HCT116 (cell line): ENCODE measurements at regions not wholly inside any gene's neighbourhood (a gene's known extent, or its start where the extent isn't known, plus 50 kb on each side); places are given as distances from the start of the nearest gene placed in this dataset.

Experiments used
- ATAC-seq: fragments of 200-7000 bp; cut with Tn5 transposase; 2 replicates; pipeline ENCODE4 v1.9.1; 2020; ENCODE audit warnings: mild to moderate bottlenecking, moderate library complexity
- BruUV-seq: library from RNA; stranded (reverse); fragments of 400-500 nt; replicated peaks from 2 replicates; lab custom pipeline; 2021; lab: Mats Ljungman, UMichigan
- CTCF ChIA-PET: fragments of 300-600 bp; sonication (Branson Sonifier 250); formaldehyde crosslinking; loops from one replicate; lab custom pipeline; 2021; ENCODE audit warnings: antibody characterized with exemption; lab: Charles Lee
- POLR2A ChIA-PET: fragments of 300-600, 350-600 bp; sonication (Branson Sonifier 250); formaldehyde crosslinking; loops from one replicate; lab custom pipeline; 2021; ENCODE audit warnings: antibody characterized with exemption; lab: Charles Lee
- RAD21 ChIA-PET, 2 experiments: fragments of 300-600 bp; sonication (Branson Sonifier 250); formaldehyde crosslinking; loops; one replicate each; lab custom pipeline; 2023; ENCODE audit warnings: low total read pairs in 2 of 2; ENCODE audit not compliant: uncharacterized antibody in 2 of 2, unreplicated experiment in 2 of 2, low non-redundant PET in 1 of 2; lab: Charles Lee
- DNase-seq: peaks from one replicate; pipeline ENCODE4 v3.0.0-alpha.2; 2010; ENCODE audit warnings: low read depth, low spot score
- H2AFZ ChIP-seq: fragments of 200-600 bp; shearing (Covaris generic), sonication (generic); 2 replicates; pipeline ENCODE4 v1.6.1; 2017; ENCODE audit warnings: low read depth, mixed run types, mixed read lengths, antibody characterized with exemption, low read length; ENCODE audit not compliant: poor library complexity, severe bottlenecking
- H3K27ac ChIP-seq: 2 replicates; pipeline ENCODE4 v1.5.1; 2012; ENCODE audit warnings: low read depth, low read length
- H3K27me3 ChIP-seq: fragments of 200-600 bp; sonication (generic); 2 replicates; pipeline ENCODE4 v1.6.1; 2016; ENCODE audit warnings: mixed run types, low read length, mixed read lengths; ENCODE audit not compliant: insufficient read depth
- H3K36me3 ChIP-seq, 2 experiments: fragments of 200-500 bp in 1 of 2; fragments of 200-600 bp in 1 of 2; sonication (Bioruptor generic) in 1 of 2; sonication (generic) in 1 of 2; 2 replicates each; pipeline versions ENCODE4 v1.5.1 to v1.6.1; 2014 to 2016; ENCODE audit warnings: low read length in 2 of 2, inconsistent platforms in 1 of 2, mixed read lengths in 1 of 2, mixed run types in 1 of 2; ENCODE audit not compliant: insufficient read depth in 2 of 2, control insufficient read depth in 1 of 2
- H3K4me1 ChIP-seq, 2 experiments: fragments of 200-600 bp in 1 of 2; sonication (generic) in 1 of 2; 2 replicates each; pipeline versions ENCODE4 v1.5.1 to v1.6.1; 2012 to 2017; ENCODE audit warnings: low read length in 2 of 2, inconsistent platforms in 1 of 2, mild to moderate bottlenecking in 1 of 2, mixed read lengths in 1 of 2, mixed run types in 1 of 2, moderate library complexity in 1 of 2; ENCODE audit not compliant: insufficient read depth in 2 of 2, control insufficient read depth in 1 of 2
- H3K4me2 ChIP-seq: fragments of 200-600 bp; sonication (generic); 2 replicates; pipeline ENCODE4 v1.6.1; 2017; ENCODE audit warnings: mixed run types, low read length, mixed read lengths
- H3K4me3 ChIP-seq, 2 experiments: fragments of 200-600 bp in 1 of 2; sonication (generic) in 1 of 2; replicated peaks in 1 of 2; 2 replicates each; pipeline ENCODE4 v1.5.1; 2011 to 2016; ENCODE audit warnings: low read length in 2 of 2, control low read depth in 1 of 2, low read depth in 1 of 2, mild to moderate bottlenecking in 1 of 2, mixed read lengths in 1 of 2, mixed run types in 1 of 2
- H3K79me2 ChIP-seq: fragments of 200-600 bp; sonication (generic); 2 replicates; pipeline ENCODE4 v1.6.1; 2017; ENCODE audit warnings: mild to moderate bottlenecking, mixed run types, low read length, moderate library complexity, mixed read lengths; ENCODE audit not compliant: insufficient read depth
- H3K9ac ChIP-seq: fragments of 200-600 bp; sonication (generic); 2 replicates; pipeline ENCODE4 v1.6.1; 2016; ENCODE audit warnings: low read length, mixed read lengths
- H3K9me2 ChIP-seq: fragments of 200-600 bp; sonication (generic), shearing (Covaris generic); 2 replicates; pipeline ENCODE4 v1.6.1; 2017; ENCODE audit warnings: mixed run types, mild to moderate bottlenecking, moderate library complexity; ENCODE audit not compliant: insufficient read depth
- H3K9me3 ChIP-seq, 2 experiments: fragments of 200-500 bp in 1 of 2; fragments of 200-600 bp in 1 of 2; sonication (Bioruptor generic) in 1 of 2; sonication (generic) in 1 of 2; 2 replicates each; pipeline ENCODE4 v1.6.1; 2014 to 2017; ENCODE audit warnings: low read length in 2 of 2, mixed read lengths in 2 of 2, inconsistent platforms in 1 of 2, low read depth in 1 of 2, mild to moderate bottlenecking in 1 of 2, mixed run types in 1 of 2, moderate library complexity in 1 of 2; ENCODE audit not compliant: control insufficient read depth in 1 of 2, insufficient read depth in 1 of 2
- H4K20me1 ChIP-seq: fragments of 200-600 bp; sonication (generic), shearing (Covaris generic); 2 replicates; pipeline ENCODE4 v1.6.1; 2017; ENCODE audit warnings: mixed run types, mild to moderate bottlenecking, moderate library complexity; ENCODE audit not compliant: insufficient read depth
- CEBPB ChIP-seq: IDR thresholded peaks from 2 replicates; pipeline ENCODE4 v1.6.1; 2012; ENCODE audit warnings: low read depth
- ELF1 ChIP-seq: IDR thresholded peaks from 2 replicates; pipeline ENCODE4 v1.6.1; 2012; ENCODE audit warnings: low read depth, borderline replicate concordance
- JUND ChIP-seq: IDR thresholded peaks from 2 replicates; pipeline ENCODE4 v1.6.1; 2012
- POLR2A ChIP-seq: IDR thresholded peaks from 2 replicates; pipeline ENCODE4 v1.7.0; 2011; ENCODE audit warnings: borderline replicate concordance; ENCODE audit not compliant: insufficient read depth, insufficient read length; ENCODE audit errors: extremely low read depth
- POLR2AphosphoS5 ChIP-seq: IDR thresholded peaks from 2 replicates; pipeline ENCODE4 v1.6.1; 2011; ENCODE audit warnings: mild to moderate bottlenecking, low read depth, low read length, moderate library complexity
- RAD21 ChIP-seq: IDR thresholded peaks from 2 replicates; pipeline ENCODE4 v1.6.1; 2012; ENCODE audit warnings: low read depth, mild to moderate bottlenecking
- SIN3A ChIP-seq: IDR thresholded peaks from 2 replicates; pipeline ENCODE4 v1.6.1; 2012; ENCODE audit warnings: low read depth
- SRF ChIP-seq: IDR thresholded peaks from 2 replicates; pipeline ENCODE4 v1.6.1; 2012; ENCODE audit warnings: low read depth
- TCF7L2 ChIP-seq: IDR thresholded peaks from 2 replicates; pipeline ENCODE4 v1.7.0; 2011; ENCODE audit warnings: borderline replicate concordance, inconsistent platforms; ENCODE audit not compliant: insufficient read depth, insufficient read length; ENCODE audit errors: extremely low read depth
- ZFX ChIP-seq: fragments of 450-650 bp; IDR thresholded peaks from 2 replicates; pipeline ENCODE4 v1.6.1; 2017
- ZNF274 ChIP-seq: fragments of 200-500 bp; sonication (Bioruptor generic); IDR thresholded peaks from 2 replicates; pipeline ENCODE4 v1.6.1; 2014; ENCODE audit warnings: mild to moderate bottlenecking, low read depth, low read length, inconsistent platforms
- intact Hi-C: fragments of 100-400 bp; cut with micrococcal nuclease; formaldehyde crosslinking; loops from 2 replicates; pipeline ENCODE4 v1.10.0; 2022
- TF ChIP-seq, protein P1 (sequence below): IDR thresholded peaks from 2 replicates; pipeline ENCODE4 v1.6.1; 2012
- TF ChIP-seq, protein P2 (sequence below): IDR thresholded peaks from 2 replicates; pipeline ENCODE4 v1.6.1; 2012
- TF ChIP-seq, protein P3 (sequence below): IDR thresholded peaks from 2 replicates; pipeline ENCODE4 v1.6.1; 2012; ENCODE audit warnings: low read depth
- TF ChIP-seq, protein P4 (sequence below): IDR thresholded peaks from 2 replicates; pipeline ENCODE4 v1.6.1; 2011; ENCODE audit warnings: mild to moderate bottlenecking, low read length, moderate library complexity; ENCODE audit not compliant: insufficient replicate concordance; ENCODE audit errors: extremely low read depth
- TF ChIP-seq, protein P5 (sequence below), 3 experiments: fragments of 200-600 bp in 1 of 3; sonication (generic) in 1 of 3; IDR thresholded peaks in 2 of 3; conservative IDR thresholded peaks in 1 of 3; 2 replicates each; pipeline ENCODE4 v1.5.1; 2012 to 2017; ENCODE audit warnings: low read depth in 2 of 3, low read length in 2 of 3, antibody characterized with exemption in 1 of 3, borderline replicate concordance in 1 of 3, control low read depth in 1 of 3, mild to moderate bottlenecking in 1 of 3, mixed read lengths in 1 of 3, mixed run types in 1 of 3, moderate library complexity in 1 of 3; ENCODE audit not compliant: insufficient read depth in 1 of 3

DNA sequence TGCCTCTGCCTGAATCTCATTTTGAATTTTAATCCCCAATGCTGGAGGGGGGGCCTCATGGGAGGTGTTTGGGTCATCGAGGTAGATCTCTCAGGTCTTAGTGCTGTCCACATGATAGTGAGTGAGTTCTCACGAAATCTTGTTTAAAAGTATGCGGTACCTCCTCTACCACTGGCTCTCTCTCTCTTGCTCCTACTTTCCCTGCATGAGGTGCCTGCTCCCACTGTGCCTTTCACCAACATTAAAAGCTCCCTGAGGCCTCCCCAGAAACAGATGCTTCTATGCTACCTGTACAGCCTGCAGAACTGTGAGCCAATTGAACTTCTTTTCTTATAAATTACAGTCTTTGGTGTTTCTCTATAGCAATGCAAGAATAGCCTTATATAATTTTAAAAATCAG lies 560.7 kb upstream of the CPEB2 start:
- RAD21 ChIA-PET, result no interaction called here

More for the DNA sequence above, 560.7 kb upstream of the CPEB2 start:
- Histone ChIP-seq H3K9ac (no peak overlapping the region), H3K36me3 (no peaks in the 10 kb centered on the region), H3K27me3 (no peaks in the 10 kb centered on the region), H3K9me2 (no peaks in the 10 kb centered on the region), H3K79me2 (no peaks in the 10 kb centered on the region), H3K4me2 (no peak overlapping the region), H3K4me3 (no peak overlapping the region), H3K4me1 (no peaks in the 10 kb centered on the region), H2AFZ (no peak overlapping the region), H3K27ac (no peak overlapping the region), H3K9me3 (peaks cover 8 to 13% of the 10 kb centered on the region in 2 experiments; a peak in 2 of 4 replicates), H4K20me1 (no peaks in the 10 kb centered on the region)
- no peak for ATAC-seq
- ChIA-PET CTCF (no interaction called here), POLR2A (no interaction called here)
- intact Hi-C loops, result no loop called here
- BruUV-seq, result no TSS peak
- no peak for DNase-seq
- TF ChIP-seq, protein P1, sequence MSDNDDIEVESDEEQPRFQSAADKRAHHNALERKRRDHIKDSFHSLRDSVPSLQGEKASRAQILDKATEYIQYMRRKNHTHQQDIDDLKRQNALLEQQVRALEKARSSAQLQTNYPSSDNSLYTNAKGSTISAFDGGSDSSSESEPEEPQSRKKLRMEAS, result no peak
- TF ChIP-seq ZNF274 (no peak), CEBPB (no peak), ZFX (no peak), RAD21 (no peak), ELF1 (no peak), POLR2A (no peak), SIN3A (no peak), TCF7L2 (no peak), JUND (no peak), POLR2AphosphoS5 (no peak), SRF (no peak)
- TF ChIP-seq, protein P2, sequence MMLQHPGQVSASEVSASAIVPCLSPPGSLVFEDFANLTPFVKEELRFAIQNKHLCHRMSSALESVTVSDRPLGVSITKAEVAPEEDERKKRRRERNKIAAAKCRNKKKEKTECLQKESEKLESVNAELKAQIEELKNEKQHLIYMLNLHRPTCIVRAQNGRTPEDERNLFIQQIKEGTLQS, result no peak
- TF ChIP-seq, protein P3, sequence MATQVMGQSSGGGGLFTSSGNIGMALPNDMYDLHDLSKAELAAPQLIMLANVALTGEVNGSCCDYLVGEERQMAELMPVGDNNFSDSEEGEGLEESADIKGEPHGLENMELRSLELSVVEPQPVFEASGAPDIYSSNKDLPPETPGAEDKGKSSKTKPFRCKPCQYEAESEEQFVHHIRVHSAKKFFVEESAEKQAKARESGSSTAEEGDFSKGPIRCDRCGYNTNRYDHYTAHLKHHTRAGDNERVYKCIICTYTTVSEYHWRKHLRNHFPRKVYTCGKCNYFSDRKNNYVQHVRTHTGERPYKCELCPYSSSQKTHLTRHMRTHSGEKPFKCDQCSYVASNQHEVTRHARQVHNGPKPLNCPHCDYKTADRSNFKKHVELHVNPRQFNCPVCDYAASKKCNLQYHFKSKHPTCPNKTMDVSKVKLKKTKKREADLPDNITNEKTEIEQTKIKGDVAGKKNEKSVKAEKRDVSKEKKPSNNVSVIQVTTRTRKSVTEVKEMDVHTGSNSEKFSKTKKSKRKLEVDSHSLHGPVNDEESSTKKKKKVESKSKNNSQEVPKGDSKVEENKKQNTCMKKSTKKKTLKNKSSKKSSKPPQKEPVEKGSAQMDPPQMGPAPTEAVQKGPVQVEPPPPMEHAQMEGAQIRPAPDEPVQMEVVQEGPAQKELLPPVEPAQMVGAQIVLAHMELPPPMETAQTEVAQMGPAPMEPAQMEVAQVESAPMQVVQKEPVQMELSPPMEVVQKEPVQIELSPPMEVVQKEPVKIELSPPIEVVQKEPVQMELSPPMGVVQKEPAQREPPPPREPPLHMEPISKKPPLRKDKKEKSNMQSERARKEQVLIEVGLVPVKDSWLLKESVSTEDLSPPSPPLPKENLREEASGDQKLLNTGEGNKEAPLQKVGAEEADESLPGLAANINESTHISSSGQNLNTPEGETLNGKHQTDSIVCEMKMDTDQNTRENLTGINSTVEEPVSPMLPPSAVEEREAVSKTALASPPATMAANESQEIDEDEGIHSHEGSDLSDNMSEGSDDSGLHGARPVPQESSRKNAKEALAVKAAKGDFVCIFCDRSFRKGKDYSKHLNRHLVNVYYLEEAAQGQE, result no peak
- TF ChIP-seq, protein P4, sequence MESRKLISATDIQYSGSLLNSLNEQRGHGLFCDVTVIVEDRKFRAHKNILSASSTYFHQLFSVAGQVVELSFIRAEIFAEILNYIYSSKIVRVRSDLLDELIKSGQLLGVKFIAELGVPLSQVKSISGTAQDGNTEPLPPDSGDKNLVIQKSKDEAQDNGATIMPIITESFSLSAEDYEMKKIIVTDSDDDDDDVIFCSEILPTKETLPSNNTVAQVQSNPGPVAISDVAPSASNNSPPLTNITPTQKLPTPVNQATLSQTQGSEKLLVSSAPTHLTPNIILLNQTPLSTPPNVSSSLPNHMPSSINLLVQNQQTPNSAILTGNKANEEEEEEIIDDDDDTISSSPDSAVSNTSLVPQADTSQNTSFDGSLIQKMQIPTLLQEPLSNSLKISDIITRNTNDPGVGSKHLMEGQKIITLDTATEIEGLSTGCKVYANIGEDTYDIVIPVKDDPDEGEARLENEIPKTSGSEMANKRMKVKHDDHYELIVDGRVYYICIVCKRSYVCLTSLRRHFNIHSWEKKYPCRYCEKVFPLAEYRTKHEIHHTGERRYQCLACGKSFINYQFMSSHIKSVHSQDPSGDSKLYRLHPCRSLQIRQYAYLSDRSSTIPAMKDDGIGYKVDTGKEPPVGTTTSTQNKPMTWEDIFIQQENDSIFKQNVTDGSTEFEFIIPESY, result no peak
- TF ChIP-seq, protein P5, sequence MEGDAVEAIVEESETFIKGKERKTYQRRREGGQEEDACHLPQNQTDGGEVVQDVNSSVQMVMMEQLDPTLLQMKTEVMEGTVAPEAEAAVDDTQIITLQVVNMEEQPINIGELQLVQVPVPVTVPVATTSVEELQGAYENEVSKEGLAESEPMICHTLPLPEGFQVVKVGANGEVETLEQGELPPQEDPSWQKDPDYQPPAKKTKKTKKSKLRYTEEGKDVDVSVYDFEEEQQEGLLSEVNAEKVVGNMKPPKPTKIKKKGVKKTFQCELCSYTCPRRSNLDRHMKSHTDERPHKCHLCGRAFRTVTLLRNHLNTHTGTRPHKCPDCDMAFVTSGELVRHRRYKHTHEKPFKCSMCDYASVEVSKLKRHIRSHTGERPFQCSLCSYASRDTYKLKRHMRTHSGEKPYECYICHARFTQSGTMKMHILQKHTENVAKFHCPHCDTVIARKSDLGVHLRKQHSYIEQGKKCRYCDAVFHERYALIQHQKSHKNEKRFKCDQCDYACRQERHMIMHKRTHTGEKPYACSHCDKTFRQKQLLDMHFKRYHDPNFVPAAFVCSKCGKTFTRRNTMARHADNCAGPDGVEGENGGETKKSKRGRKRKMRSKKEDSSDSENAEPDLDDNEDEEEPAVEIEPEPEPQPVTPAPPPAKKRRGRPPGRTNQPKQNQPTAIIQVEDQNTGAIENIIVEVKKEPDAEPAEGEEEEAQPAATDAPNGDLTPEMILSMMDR (IDR thresholded peaks at IDR 0.05 in 2 of 3, conservative IDR thresholded peaks at IDR 0.05 in 1 of 3; ENCODE audit: borderline replicate concordance in 1 of 3, insufficient read depth in 1 of 3, low read depth in 2 of 3, low read length in 2 of 3), result no peak
